Suppressor macrophage (primary cell): ENCODE measurements at regions not wholly inside any gene's neighbourhood (a gene's known extent, or its start where the extent isn't known, plus 50 kb on each side); places are given as distances from the start of the nearest gene placed in this dataset.

Source experiments
- DNase-seq, 4 experiments: peaks; one replicate each; pipeline ENCODE4 v3.0.0-alpha.2; 2020 to 2022

DNA sequence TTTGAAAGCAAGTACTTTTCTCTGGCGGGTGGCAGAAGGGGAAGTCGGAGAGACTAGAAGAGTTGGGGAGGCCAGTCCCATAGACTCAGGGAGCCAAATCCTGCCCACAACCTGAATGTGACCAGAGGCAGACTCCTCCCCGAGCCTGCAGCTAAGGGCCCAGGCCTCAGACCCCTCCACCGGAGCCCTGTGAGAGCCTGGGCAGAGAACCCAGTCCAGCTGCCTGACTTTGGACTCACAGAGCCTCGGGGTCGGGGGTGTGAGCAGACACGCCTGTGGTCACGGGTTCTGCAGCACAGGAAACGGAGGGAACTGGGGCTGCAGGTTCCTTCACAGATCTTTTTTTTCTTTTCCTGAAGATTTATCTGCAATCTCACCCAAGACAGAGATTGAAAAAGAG, 312.3 kb downstream of the CTTN start:
- DNase-seq = no peak

DNA sequence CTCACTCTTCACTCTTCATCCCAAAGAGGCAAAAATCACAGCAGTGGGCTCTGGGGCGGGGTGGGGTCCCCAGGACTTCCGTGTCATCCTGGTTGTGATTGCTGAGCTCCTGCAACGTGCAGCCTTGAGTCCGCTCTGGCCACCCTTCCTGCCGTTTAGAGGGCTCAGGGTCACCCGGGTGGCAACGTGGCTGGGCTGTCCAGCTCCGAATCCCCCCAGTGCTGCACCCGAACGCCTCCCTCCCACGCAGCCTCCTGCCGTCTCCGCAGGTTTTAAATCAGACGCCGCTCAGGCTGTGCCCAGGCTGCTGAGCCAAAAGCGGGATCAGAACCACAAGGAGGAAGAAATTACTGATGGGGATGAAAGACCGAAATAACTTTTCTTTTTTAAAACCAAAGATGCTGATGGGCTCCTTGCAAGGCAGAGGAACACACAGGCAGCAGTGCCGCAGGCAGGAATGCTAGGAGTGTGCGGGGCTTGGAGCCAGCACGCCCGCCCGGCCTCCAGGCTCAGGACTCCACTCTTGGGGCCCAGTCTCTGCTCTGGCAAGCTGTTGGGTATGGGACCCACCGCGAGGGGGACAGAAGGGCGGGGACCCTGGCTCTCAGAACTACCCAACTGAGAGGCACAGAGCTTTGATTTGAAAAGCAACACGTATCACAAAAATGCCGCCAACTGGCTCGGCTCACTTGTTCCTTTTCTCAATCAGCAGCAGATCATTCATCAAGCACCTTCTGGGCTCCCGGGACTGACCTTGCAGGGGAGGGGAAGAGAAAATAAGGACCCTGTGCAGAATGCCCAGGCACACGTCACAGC, 313.0 kb downstream of the CTTN start:
- DNase-seq = no peak

DNA sequence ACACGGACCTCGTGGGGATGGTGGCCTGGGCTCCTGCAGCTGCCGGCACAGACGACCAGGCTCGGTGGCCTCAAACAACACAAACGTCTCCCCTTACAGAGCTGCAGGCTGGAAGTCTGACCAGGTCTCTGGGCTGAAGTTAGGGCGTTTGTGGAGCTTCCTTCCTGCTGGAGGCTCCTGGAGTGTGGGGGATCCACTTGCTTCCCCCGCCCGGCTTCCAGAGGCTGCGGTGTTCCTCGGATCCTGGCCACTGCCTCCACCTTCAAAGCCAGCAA, 313.5 kb downstream of the CTTN start:
- no peak for DNase-seq

DNA sequence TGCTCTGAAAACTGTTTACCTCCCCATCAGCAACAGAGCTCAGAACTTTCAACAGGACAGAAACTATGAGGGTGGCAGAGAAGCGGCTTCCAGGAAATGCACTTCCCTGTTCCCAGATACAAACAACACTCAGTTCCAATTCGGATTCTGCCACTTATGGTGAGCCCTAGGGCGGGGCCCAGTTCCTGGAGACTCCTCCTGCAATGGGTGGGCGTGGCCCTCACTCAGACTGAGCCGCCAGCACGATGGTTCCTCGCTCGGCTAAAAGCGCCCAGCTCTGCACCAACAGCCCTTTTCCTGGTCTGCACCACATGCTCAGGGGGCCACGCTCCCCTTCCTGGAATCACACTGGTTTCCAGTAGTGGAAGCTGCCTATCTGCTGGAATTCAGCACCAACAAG, 314.1 kb downstream of the CTTN start:
- no peak for DNase-seq

DNA sequence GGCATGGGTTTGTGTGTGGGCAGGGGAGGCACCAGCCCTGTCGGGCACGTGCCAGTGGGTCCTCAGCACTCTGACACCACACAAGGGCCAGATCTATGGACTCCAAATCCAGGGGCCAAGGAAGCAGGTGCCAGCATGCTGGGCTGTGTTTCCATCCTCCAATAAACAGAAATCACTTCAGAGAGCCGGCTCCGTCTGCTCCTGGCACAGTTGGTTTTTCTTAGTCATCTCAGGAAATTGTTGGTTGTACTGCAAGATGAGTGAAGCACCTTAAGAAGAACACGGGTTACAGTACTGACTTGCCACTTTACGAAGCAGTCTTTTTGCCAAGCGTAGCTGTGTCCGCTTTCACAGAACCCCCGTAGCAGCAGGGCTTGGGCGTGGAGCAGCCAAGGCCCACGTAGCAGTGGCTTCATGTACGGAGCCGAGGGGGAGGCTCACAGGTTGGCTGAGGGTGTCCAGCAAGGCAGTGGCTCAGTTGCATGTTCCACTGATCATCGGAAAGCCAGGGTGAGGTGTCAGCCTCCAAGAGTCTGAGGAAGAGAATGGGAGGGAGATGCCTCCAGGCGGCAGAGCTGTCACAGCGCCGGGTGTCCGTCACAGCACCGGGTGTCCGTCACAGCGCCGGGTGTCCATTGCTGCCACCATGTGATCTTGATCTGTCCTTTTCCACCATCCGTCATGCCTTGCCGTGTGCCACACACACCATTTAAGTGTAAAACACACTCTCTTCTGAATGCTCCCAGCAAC, 314.9 kb downstream of the CTTN start:
- no peak for DNase-seq

DNA sequence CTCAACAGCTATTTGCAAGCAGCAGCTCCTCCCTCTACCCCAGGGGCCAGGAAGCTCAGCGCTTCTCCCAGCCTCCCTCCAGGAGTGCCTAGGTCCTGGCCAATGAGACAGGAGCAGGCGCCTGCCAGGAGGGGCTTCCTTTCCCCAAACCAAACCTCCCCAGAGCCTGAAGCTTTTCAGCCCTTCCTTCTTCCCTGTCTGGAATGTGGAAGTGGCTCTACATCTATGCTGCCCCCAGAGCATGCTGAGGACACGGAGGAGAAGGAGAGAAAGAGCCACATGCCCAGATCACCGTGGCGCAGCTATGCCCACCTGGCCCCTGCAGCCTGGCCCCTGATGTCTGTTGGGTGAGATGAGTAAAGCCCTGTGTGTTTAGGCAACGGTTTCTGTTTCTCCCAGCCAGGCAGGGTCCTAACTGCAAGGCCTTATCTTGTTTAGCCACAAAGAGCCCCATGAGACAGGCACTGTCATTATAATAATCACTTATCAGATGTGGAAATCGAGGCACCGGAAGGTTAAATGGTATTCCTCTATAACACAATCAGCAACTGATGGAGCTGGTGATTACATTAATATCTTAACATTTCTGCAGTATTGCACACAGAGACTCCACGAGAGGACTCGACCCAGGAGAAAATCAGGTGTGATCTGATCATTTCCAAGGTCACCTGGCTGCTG, 315.8 kb downstream of the CTTN start:
- DNase-seq = no peak

DNA sequence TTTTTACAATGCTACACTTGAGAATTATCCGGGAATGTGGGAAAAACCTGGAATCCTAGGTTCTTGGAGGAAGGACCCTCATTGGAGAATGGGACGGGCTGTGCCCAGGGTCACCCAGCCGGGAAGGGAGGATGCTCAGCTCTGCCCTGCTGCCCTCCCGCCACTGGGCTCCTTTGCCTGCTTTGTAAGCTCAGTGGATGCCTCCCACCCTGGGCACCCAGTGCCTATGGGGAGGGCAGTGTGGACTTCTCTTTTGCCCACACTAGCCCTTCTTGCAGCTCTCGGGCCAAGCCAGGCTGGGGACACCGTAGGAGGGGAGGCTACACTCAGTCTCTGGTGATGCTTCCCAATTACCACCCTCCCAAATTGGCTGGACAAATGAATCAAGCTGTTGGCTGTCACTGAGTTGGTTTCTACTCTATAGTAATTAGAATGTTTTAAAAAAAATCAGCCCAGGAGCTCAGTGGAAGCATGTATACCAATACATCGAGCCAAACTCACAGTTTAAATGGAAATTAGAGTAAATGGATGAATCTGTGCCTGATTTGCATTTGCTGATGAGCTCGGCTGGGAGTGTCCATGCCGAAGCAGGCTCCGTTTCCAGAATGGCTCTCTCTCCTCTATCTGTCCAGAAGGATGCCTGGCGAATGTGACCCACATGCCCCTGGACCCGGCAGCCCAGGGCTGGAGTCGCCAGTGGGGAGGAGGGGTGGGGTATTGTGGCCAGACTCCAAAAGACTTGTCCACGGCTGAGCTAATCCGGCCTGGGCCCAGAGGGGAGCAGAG, 317.0 kb downstream of the CTTN start:
- DNase-seq = no peak

DNA sequence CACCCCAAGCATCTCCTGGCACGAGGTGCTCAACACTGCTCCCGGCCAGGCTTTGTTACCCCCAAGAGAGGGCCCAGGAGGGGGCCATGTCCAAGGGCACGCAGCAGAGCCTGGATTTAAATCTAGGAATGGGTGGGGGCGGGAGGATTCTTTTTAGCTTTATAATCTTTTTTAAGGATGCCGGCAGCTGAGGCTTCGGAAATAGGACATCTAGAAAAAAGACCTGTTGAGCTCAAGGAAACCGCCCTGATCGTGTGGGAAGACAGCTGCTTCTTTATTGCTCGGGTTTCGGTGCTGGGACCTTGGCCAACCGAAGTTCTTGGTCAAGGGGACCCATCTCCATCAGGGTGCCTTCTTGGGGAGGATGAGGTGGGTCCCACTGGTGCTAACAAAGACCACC, 317.9 kb downstream of the CTTN start:
- no peak for DNase-seq

DNA sequence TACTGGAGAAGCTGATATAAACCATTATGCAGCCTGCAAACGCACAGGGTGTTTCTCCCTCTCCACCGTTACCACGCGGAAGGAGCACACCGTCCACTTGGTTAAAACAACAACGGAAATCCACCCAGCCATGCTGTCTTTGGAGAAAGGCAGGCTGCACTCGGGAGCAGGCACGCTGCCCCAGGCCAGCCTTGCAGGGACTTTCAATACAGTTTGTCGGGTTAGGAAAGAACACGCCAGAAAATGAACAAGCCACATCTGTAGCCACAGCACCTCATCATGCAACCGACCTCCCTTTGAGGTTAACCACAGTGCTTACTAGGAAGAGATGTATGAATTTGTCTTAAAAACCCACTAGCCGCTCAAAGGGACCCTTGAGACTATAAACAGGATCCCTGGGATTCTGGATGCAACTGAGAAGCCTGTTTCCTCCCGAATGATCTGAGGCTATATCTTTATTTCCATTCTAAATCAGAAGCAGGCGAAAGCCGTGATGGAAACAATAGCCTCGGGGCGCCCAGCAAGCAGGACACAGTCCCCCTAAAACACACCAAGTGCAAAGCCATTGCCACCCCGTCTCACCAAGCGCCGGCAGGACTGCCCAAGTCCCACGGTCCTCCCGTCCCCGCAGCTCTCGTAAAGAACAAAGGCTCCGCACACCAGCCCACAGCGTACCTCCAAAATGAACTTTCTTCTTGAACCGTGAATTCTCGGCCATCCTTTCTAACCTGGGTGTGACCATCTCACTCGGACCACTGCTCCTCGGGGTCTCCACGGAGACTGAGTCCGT, 318.9 kb downstream of the CTTN start:
- DNase-seq = no peak

DNA sequence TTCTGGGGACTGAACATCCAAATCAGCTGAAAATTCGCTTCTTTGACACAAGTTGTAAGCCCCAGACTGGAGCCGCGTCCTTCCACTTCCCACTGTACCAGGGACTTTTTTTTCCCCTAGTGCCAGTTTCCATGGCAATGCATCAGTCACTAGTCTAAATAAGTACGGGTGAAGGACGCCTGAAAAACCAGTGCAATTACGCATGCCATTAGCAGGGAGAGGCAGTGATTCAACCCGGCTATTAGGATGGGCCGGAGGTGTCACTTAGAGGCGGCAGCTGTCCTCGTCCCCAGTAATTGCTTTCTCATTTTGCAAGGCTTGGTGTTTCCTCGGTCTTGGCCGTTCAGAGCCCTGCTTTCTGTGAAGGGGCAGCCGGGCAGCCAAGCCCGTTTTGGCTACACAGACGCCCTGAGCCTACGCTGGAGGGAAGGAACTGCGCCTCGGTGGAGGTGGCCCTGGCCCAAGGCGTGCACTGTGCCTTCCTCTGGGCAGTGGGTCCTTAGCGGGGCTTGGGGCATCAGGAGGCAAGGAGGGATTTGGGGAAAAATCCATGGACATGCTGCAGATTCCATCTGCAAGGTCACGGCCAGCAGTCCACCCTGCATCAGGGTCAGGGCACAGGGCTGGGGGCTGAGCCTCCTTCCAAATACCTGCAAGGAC, 319.7 kb downstream of the CTTN start:
- DNase-seq = no peak

DNA sequence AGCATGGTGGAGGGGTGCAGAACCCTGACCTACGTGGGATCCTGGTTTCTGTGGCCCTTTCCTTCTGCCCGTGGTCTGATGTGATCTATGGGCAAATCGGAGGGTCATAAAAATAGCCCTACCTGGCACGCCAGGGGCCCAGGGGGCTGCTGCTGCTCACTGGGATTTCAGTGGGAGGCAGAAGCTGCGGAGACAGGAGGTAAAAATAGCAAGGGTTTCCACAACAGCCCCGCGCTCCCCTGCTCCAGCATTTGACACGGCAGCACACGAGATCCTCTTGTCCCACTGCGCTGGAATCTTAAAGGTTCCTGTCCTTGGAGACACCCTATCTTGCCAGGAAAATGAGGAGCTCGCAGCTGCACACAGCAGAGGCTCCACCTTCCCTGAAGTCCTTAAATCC, 321.2 kb downstream of the CTTN start:
- DNase-seq = no peak

DNA sequence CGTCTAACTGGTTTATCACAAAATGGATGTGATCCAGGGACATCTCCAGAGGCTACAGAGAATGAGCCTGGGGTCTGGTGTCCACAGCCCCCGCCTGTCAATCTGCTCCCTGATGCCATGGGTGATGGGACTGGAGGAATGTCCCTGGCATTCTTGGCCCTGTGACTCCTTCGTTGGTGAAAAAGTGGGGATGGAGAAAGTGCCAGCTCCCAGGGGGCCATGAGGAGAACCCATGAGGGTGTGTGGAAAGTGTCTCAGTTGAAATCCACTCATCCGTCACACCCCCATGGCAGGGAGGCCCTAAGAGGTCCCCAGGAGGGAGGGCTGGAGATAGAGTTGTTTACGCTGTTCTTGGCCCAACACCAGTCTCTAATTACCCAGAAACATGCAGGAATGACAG, 322.0 kb downstream of the CTTN start:
- no peak for DNase-seq

DNA sequence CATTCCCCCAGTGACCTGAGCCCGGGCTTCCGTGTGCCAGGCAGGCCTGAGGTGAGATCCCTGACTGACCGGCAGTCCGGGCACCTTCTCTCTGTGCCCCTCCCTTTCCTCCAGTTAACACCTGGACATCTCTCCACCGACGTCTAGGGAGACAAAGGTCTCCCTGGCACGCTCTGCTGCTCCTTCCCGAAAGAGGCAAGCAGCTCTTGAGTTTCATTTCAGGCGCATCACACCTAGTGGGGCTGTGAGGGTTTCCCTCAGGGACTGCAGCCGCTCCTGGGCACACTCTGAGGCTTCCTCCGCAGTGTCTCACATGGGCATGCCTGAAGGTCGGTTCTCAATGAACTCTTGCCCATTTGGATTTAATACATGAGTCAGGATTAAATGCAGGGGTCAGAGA, 322.7 kb downstream of the CTTN start:
- no peak for DNase-seq

DNA sequence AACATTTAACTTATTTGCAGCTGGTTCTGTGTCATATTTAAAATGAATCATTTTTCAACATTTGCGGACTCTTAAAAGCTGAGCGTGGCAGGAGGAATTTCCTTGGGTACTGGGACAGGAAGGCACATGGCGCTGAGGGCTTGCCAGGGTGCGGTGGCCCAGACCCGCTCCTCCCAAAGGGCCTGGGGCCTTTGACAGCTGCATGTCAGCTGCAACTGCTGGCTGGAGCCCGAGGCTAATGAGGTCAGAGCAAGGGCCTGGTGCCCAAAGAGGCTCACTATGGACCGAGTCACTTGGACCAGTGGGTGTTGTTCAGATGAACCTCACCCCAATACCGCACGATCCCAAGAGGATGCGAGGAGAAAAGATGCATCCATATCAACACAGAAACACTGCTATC, 326.9 kb downstream of the CTTN start:
- no peak for DNase-seq

DNA sequence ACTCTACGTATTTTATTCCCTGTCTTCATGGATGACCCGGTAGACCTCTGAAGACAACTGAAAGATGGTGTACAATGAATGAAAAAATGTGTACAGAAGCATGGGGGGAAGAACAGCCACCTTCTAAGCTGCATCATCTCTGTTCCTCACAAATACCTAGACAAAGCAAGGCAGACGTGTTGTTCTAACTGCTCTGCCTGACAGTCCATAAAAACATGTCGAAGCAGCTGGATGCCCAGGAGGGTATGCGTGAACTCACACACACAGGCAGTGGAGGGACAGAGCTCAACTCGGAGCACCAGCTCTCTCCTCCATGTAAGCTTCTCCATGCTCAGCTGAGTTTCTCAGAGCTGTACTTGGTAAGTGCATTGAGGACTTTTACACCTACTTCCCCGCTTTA, 327.4 kb downstream of the CTTN start:
- no peak for DNase-seq

DNA sequence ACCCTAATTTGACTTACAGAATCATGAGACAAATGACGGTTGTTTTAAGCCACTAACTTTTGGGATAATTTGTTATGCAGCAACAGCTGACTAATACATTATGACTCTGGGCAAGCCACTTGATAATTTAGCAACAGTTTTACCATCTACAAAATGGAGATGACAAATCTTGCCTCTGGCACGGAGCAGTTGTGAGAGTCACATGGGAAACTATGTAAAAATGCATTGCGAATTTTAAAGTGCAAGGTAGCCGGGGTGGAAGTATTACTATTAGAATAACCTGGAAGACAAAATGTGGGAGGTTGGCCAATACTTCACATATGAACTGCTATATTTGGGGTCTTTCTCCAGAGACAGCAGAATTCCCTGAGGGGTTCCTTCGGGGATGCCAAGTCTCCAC, 328.7 kb downstream of the CTTN start:
- no peak for DNase-seq

DNA sequence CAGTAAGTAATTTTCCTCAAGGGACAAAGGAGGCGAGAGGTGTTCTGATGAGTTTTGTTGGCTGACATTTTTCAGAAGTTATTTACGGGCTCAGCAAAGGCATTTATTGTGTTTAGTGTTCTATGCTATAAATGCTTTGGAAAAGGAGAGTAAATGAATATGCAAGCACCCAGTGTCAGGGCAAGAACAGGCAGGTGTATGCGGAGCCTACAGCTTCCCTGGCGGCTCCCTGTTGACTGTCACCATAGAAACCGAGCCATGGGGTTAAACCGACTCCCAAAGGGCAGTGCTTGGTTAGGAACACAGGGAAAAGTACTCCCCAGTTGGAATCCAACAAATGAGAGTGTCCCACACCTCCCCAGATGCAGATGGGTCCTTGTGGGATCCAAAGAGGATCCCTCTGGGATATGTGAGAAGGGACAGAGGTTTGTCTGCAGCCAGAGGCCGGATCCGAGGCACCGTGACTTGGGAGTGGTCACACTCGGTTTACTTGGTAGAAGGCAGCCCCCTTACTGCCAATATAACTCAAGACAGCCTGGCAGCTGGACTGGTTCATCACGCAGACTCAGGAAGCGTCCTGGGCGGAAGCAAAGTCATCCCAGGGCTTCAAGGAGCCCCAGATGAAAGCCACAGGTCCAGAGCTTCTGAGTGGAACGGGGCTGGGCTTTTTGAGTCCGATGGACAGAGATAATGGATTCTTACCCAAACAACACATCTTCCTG, 329.7 kb downstream of the CTTN start:
- no peak for DNase-seq

DNA sequence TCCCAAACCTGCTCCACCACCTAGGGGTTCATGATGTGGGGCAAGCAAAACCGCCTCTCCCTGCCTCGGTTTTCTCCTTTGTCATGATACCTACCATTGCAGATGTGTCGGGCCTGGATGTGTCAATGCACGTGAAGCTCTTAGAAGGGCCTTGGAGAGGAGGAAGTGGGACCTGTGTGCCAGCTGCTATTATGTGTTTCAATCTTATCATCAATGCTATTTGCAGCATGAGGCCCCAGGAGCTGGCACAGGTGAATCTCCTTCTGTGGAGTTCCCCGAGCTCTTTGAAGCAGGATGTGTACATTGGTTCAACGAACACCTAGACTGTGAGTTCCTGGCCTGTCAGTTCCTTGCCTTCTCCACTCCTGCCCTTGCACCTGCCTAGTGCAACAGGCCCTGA, 331.6 kb downstream of the CTTN start:
- DNase-seq = no peak

DNA sequence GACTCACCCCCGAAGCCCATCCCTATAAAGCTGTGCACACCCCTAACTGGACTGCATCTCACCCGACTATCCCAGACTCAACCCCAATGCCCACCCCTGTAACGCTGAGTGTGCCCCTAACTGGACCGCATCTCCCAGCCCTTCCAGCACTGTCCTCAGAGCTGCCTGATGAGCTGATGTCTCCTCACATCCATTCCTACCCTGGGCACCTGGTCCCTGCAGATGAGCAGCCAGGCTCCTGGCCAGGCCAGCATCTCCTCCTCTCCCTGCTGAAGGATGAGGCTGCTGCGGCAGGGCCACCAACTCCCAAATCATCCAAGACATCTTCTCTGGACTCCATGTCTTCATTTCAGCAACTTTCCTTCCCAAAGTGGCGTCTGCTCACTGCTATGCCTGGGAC, 332.1 kb downstream of the CTTN start:
- no peak for DNase-seq

DNA sequence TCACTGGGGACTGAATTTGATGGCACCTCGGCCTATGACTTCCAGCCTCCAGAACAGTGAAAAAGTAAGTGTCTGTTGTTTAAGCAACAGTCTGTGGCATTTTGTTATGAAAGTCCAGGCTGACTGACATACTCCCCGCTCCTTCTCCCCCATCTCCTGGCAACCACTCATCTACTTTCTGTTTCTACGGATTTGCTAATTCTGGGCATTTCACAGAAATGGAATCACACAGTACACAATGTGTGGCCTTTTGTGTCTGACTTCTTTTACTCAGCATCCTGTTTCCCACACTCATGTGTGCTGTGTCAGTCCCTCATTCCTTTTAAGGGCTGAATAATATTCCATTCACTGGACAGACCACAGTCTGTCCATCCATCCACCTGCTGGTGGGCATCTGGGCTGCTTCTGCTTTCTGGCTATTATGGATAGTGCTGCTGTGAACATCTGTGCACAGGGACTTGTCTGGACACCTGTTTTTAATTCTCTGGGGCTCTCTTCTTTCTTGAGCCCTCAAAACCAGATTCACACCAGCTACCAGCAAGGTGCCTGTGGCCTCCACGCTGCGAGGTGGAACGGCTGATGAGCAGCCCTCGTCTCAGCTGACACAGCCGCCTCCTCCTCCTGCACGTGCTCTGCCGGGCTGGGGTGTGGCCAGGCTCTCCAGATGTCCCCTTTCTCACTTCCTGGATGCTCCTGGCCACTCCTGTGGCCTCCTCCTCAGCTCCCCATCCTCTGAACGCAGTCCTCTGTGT, 333.1 kb downstream of the CTTN start:
- DNase-seq = no peak
